HG03139 (cell line): ENCODE measurements at regions not wholly inside any gene's neighbourhood (a gene's known extent, or its start where the extent isn't known, plus 50 kb on each side); places are given as distances from the start of the nearest gene placed in this dataset.

Source experiments
- ATAC-seq: cut with Tn5 transposase; IDR thresholded peaks from one replicate; pipeline ENCODE4 v1.9.1; 2021; ENCODE audit not compliant: unreplicated experiment

- ATAC-seq: no peak
These were observed 604.2 kb upstream of the ZEB2 start for GRCh38 chr2:145124085-145124484.

DNA sequence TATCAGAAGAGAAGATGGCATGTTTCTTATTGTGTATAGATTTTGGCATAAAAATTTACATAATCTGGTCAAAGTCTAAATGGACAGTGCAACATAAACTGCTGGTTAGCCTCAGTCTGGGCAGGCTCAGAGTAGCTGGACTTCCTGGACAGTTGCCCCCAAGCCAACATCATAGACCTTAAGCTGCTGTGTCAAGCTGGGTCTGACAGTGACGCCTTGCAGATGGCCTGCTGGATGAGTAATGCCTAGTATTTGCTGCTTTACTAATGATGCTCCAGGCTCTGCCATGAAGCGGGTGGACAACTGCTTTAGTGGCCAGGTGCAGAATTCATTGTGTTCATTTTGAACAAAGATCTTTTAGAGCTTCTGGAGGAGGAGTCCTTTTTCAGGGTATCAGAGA, 603.7 kb upstream of the ZEB2 start:
- ATAC-seq: no peak

DNA sequence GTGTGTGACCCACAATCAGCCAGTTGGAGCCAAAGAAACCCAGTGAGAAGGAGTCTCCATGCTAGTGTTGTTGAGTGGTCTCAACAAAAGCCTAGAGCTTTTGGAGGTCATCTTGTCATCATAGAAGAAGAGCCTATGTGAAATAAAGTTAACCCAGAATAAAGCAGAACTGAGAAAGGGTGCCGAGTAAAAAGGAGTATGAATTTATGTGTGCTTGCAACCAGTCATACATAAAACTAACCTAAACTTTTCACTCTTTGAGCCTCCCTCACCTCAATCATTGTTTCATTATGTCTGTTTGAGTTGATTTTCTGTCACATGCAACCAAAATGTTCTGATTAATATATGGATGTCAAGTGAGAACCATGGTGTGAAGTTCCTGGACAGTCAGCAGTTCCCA, 599.3 kb upstream of the ZEB2 start:
- no peak for ATAC-seq

GRCh38 chr2:145116834-145117725, 597.2 kb upstream of the ZEB2 start:
- no peak for ATAC-seq

GRCh38 chr2:145116056-145116455, 596.1 kb upstream of the ZEB2 start:
- no peak for ATAC-seq

DNA sequence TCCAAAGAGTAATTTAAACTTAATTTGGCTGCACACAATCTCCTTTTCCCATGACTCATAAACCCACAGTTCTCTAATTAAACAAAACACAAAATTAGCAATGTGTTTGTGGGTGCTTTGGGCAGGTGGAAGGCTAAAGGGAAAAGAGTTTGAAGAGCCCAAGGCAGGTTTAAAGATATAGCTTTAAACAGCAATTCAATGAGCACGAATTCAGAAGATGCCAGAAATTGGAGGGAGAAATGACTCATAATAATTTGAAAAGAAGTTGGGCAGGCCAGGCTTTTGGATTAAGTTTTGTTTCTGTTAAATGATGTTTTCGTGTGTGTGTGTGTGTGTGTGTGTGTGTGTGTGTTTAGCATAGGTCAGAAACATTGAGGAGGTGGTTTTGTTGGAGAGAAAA, 594.8 kb upstream of the ZEB2 start:
- ATAC-seq: no peak

- no peak for ATAC-seq
These were observed 592.5 kb upstream of the ZEB2 start for GRCh38 chr2:145112467-145112866.

DNA sequence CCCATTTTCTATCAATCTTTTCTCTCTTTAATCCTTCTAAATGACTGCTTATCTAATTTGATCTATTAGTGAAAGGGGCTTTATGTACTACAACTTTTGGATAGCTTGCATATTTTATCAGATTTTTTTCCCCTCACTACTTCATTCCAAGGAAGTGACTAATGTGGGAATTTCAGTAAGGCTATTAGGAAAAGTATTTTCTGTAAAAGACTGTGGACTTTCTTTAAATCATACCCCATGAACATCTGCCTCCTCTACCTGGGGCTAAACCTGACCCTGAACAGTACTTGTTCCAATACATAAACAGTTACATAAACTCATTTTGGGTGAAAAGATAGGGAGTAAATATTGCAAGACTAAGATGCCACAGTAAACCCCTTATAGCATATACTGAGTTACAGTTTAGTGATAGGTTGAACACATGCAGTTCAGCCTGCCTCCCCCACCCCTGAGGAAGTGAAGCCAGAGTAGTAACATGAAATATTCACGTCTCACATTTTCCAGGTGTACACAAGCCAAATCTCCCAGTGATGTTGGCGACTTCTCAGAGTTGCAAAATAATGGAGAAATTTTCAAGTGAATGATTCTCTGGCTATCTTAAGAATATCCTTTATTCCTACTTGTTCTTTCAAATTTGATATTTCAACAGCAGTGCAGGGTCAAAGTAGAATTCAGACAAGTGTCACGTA, 590.9 kb upstream of the ZEB2 start:
- no peak for ATAC-seq

DNA sequence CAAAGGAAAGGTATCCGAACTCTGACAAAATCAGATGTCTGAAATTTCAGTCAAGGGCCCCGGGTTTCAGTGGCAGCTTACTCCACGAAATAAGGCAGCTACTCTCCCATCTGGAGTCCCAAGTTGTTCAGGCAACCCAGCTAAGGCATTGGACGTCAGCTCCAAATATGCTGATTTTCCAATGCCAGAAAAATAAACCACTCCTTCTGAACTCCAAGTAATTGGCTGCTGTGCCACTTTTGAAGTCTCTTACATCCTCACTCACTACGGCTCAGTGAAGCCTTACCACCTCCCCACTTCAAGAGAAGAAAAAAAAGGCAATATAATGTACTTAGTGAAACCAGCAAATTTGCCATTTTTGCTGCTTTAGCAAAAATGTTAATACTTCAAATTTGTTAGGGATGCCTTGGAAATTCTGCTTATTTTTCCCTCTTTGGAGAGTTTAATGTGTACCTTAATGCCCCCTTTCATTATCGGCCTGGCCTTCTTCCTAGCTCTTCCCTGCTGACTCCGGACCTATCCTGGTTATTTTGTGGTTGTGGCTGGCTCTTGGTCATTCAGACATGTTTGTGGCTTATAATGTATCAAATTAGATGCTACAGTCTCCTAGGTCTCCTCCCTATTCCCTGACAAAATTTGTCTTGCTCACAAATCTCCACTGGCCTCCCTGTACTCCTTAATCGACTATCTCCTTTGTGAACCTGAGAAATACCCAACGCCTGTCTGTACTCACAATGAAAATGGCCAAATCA, 589.2 kb upstream of the ZEB2 start:
- ATAC-seq: no peak

- no peak for ATAC-seq
These were observed 588.5 kb upstream of the ZEB2 start for GRCh38 chr2:145108361-145108778.

DNA sequence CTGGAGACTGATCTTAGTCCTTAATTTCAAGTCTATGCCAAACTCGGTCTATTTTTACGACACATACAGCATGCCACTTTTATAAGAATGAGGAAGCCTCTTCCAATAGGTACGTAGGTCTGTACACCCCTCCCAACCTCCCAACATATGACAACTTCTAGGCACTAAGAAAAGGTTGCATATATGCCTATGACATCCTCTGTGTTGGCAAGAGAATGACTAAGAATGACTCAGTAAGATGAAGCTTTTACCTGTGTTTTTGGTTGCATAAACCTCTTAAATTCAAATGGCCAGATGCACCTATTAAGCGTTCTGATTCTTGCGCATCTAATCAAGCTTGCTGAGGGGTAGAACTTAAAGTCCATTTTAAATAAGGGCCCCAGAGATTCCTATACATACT, 586.4 kb upstream of the ZEB2 start:
- no peak for ATAC-seq

GRCh38 chr2:145102706-145103105, 582.8 kb upstream of the ZEB2 start:
- no peak for ATAC-seq

DNA sequence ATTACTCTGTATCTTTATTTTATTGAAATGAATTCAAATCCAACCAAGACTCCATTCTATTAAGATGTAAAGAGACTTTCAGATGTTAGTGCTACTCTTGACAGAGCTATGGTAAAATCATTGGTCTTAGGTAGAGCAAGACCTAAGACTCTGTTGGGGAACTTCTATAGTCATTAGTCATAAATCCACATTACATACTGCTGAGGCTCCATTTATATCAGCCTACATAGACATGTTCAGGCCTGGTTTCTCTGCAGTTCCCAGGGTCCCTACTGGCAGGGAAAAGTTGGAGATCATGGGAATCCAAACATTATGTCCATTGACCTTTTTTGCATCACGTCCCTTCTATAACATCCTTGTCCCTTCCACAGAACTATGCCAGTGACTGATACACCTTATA, 580.4 kb upstream of the ZEB2 start:
- ATAC-seq: no peak

DNA sequence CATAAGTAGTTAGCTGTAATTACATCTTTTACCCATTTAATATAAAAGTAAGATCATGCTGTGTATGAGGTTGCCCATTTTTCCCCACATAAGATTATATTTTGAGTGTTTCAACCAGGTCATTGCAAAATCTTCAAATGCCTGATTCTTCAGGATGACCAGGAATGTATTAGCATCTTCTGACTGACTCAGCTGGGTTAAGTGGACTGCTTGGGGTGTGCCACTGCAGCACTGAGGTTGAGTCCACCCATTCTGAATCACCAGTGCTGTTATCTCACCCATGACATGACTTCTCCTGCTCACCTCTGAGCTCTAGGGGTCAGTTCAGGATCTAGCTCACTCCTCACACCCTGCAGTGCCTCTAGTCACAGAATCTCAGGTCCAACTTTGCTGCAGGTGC, 576.7 kb upstream of the ZEB2 start:
- no peak for ATAC-seq

- no peak for ATAC-seq
These were observed 575.9 kb upstream of the ZEB2 start for GRCh38 chr2:145095641-145096435.

- ATAC-seq: no peak
These were observed 574.5 kb upstream of the ZEB2 start for GRCh38 chr2:145094370-145094769.

DNA sequence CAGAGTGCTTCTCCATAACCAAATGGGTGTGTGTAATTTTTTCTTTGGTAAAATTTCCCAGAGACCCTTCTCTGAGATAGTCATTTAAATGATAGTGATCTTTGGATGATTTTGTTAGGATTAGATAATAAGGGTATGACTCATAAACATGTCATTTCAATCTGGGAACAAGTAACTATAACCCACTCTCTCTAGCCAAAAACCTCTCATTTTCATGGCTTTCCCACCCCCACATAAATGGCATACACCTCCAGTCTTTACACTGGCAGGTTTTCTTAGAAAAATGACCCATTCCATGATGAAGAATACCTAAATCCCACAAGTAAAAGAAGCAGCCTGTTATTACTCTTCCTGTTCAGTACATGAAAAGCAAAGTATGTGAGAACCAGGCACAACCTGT, 572.0 kb upstream of the ZEB2 start:
- ATAC-seq: no peak

DNA sequence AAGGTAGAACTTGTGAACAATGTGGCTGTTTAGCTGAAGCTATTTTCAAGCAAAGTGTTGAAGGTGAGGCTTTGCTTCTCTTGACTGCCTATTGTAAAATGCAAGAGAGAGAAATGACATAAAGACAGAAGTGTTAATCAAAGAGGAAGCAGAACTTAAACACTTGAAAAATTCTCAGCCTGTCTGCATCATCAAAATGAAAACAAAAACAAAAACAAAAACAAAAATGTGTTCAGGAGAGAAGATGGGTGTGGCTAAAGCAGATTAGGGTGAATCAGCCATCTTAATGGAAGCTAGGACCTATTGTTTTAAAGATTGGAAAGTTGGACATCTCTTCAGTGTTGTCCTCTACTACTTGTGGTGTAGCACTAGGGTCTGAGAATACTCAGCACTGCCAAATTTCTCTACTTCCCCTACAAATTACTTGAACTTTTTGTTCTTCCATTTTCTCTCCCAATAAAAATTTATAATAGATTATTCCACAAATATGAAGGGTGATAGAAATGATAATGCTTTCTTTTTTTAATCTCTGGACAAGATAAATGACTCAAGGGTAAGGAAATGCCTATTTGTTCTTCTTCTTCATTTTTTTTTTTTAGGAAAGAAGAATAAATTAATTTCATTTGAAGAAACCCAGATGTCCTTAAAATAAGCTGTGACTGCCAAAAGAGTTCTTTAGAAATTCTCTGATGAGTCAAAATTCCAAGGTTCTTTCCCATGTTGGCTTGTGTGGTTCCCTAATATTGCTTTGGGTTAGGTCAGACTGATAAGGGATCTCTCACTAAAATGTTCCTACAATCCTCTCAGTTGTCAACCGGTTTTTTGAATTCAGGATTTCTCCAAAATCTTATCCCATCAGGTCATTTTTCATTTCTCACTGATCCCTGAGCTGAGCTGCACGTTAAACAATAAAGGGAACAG, 571.2 kb upstream of the ZEB2 start:
- ATAC-seq: no peak

DNA sequence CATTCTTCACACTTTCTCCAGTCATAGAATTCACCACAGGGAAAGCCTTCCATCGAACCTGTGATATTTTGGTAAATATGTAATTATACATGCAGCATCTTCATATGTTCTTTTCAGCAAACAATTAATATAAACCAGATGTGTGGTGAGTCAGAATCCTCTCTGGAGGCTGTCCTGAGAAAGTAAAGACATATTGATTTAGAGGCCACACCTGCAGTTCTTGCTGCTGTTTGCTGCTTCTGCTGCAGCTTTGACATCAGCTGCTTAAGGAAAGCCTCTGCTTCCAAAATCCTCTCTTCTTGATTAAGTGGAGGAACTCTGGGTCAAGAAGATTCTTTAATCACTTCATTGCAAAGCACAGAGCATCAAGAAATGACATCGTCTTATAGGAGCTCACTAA, 568.8 kb upstream of the ZEB2 start:
- ATAC-seq: no peak

DNA sequence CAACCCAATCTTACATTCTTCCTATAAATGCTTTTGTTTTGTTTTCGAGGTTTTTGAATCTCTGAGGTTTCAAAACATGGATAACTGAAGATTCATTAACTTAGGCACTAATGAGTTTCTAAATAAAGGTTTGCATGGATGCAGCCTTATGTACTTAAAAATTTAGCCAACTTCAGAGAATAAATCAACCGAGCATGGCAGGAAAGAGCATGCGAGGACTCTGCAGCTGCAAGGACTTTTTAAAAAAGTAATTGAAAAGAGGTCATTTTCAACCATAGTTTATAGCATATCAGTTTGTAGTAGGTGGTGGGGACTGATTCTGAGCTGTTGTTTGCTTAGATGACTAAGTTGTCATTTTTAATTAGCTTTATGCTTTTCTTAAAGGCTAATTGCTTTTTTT, 567.0 kb upstream of the ZEB2 start:
- no peak for ATAC-seq
